ENCODE measurements at regions not wholly inside any gene's neighbourhood (a gene's known extent, or its start where the extent isn't known, plus 50 kb on each side); places are given as distances from the start of the nearest gene placed in this dataset.

DNA sequence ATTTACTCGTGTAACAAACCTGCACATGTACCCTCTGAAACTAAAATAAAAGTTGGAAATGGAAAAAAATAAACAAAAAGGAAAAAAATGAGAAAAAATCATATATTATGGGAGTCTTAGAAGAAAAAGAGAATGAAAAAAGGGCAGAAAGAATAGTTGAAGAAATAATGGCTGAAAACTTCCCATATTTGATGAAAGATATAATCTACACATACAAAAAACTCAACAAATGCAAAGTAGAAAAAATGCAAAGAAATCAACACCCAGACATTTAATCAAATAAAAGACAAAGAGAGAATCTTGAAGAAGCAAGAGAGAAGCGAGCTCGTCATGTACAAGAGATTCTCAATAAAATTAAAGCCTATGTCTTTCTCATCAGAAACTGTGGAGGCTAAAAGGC lies 73.8 kb downstream of the SLC25A46 start:
- TF ChIP-seq POLR2A (IDR thresholded peaks at IDR 0.05) = no peak
- TF ChIP-seq, protein P1, sequence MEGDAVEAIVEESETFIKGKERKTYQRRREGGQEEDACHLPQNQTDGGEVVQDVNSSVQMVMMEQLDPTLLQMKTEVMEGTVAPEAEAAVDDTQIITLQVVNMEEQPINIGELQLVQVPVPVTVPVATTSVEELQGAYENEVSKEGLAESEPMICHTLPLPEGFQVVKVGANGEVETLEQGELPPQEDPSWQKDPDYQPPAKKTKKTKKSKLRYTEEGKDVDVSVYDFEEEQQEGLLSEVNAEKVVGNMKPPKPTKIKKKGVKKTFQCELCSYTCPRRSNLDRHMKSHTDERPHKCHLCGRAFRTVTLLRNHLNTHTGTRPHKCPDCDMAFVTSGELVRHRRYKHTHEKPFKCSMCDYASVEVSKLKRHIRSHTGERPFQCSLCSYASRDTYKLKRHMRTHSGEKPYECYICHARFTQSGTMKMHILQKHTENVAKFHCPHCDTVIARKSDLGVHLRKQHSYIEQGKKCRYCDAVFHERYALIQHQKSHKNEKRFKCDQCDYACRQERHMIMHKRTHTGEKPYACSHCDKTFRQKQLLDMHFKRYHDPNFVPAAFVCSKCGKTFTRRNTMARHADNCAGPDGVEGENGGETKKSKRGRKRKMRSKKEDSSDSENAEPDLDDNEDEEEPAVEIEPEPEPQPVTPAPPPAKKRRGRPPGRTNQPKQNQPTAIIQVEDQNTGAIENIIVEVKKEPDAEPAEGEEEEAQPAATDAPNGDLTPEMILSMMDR (IDR thresholded peaks at IDR 0.05) = no peak
- Histone ChIP-seq H3K4me1 (no peaks in the 10 kb centered on the region), H3K4me3 (no peak overlapping the region), H3K27me3 (no peaks in the 10 kb centered on the region), H3K36me3 (no peaks in the 10 kb centered on the region), H3K27ac (no peak overlapping the region), H3K9me3 (peaks cover 0 to 22% (median 0%) of the 10 kb centered on the region in 12 donors)
- intact Hi-C loops (cut with DNase I) = no loop called here
- ATAC-seq (no peak), DNase-seq (no peak)
- 80 to 86% (median 82%) methylated on average over 3 of the region's 3 CpGs for WGBS, 4 donors

DNA sequence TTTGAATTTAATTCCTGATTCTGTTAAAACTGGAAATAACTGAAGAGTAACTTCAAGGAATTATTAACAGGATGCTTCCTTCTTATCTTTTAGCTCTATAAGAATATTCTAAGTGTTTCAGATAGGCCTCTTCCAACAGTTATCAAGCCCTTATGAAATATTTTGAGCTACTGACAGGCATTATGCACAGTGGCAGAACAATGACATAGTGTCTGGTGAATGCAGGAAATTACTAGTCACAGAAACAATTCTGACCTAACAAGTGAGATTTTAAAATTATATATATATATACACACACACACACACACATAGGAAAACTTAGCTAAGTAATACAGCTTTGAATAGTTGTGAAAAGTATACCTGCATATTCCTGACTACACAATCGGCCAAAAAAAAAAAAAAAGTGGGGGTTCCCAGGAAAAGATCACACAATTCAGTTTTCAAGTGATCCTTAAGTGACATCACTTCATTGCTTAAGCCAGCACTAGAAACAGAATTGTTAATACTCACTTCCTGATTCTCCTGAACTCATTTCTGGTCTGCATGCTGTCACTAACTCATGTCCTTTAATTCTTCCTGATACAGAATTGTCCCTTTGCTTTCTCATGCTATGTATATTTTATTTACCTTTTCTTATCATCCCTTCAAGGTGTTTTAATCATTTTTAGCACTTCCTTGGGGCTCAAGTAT lies 77.3 kb downstream of the SLC25A46 start:
- H3K27ac ChIP-seq = no peak overlapping the region
- no peaks in the 10 kb centered on the region for H3K36me3 ChIP-seq
- H3K4me1 ChIP-seq = no peaks in the 10 kb centered on the region
- H3K9me3 ChIP-seq = peaks cover 0 to 22% (median 0%) of the 10 kb centered on the region in 12 donors
- H3K4me3 ChIP-seq = no peak overlapping the region
- 41 to 67% (median 50%) methylated on average over 1 of the region's 1 CpG for WGBS, 4 donors
- TF ChIP-seq, protein P1 (IDR thresholded peaks at IDR 0.05) = no peak
- no peak for TF ChIP-seq POLR2A (IDR thresholded peaks at IDR 0.05)
- H3K27me3 ChIP-seq = no peaks in the 10 kb centered on the region
- DNase-seq (no peak), ATAC-seq (no peak)
- intact Hi-C loops (cut with DNase I) = no loop called here

DNA sequence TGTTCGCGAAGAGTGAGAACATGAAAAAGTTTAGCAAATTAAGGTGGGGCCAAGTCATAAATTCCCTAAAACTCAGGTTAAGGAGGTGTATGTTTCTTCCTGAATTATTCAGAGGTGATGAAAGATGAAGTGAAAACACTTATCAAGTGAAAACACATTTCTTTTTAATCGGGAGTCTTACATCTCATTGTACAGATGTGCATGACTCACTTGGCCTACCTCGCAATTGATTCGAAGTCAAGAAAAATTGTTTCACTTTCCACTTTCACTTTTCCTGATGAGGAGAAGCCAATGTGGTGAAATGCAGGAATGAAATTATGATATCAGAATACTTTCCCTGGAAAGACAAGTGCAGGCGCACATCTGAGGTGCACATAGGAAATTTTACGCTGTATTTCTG lies 78.7 kb downstream of the SLC25A46 start:
- 71 to 80% (median 79%) methylated on average over 7 of the region's 7 CpGs for WGBS, 4 donors
- H3K9me3 ChIP-seq = peaks cover 0 to 9% (median 0%) of the 10 kb centered on the region in 12 donors
- DNase-seq (no peak), ATAC-seq (no peak)
- no peaks in the 10 kb centered on the region for H3K36me3 ChIP-seq
- H3K27me3 ChIP-seq = no peaks in the 10 kb centered on the region
- TF ChIP-seq, protein P1 (IDR thresholded peaks at IDR 0.05) = no peak
- TF ChIP-seq POLR2A (IDR thresholded peaks at IDR 0.05) = no peak
- intact Hi-C loops (cut with DNase I) = no loop called here
- H3K4me1 ChIP-seq = no peaks in the 10 kb centered on the region
- H3K27ac ChIP-seq = no peak overlapping the region
- no peak overlapping the region for H3K4me3 ChIP-seq

DNA sequence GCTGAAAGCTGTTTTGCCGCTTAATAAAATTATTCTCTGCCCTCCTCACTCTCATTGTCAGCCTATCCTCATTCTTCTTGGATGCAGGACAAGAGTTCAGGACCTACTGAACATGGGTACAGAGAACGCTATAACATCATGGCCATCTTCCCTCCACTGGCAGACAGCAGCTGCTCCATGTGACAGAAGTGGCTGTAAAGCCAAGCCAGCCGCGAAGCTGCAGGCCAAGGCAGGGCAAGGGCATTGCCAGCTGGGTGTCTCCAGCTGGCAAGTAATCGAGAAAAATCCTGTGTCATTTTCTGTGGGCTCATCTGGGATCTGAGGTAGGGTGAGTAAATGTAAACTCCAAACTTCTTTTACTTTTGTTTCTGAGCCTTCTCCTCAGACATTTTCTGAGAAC lies 84.8 kb downstream of the SLC25A46 start:
- Histone ChIP-seq H3K36me3 (no peaks in the 10 kb centered on the region), H3K4me3 (no peak overlapping the region), H3K4me1 (no peaks in the 10 kb centered on the region), H3K9me3 (peaks cover 0 to 35% (median 14%) of the 10 kb centered on the region in 12 donors), H3K27me3 (no peaks in the 10 kb centered on the region), H3K27ac (no peak overlapping the region)
- intact Hi-C loops (cut with DNase I) = no loop called here
- DNase-seq (no peak), ATAC-seq (no peak)
- no peak for TF ChIP-seq POLR2A (IDR thresholded peaks at IDR 0.05)
- TF ChIP-seq, protein P1 (IDR thresholded peaks at IDR 0.05) = no peak
- 88 to 92% (median 89%) methylated on average over 5 of the region's 5 CpGs for WGBS, 4 donors
